PFSK-1 (cell line): ENCODE measurements at regions not wholly inside any gene's neighbourhood (a gene's known extent, or its start where the extent isn't known, plus 50 kb on each side); places are given as distances from the start of the nearest gene placed in this dataset.

Experiments
- FOXP2 ChIP-seq: optimal IDR thresholded peaks from 2 replicates; pipeline ENCODE3; 2011; ENCODE audit warnings: borderline replicate concordance, control low read depth, inconsistent platforms; ENCODE audit not compliant: insufficient read depth; ENCODE audit errors: extremely low read length, extremely low read depth
- POLR2AphosphoS5 ChIP-seq: IDR thresholded peaks from 2 replicates; pipeline ENCODE4 v1.6.1; 2012; ENCODE audit warnings: low read depth, mild to moderate bottlenecking, control low read depth, low read length, moderate library complexity
- SIN3A ChIP-seq: IDR thresholded peaks from 2 replicates; pipeline ENCODE4 v1.6.1; 2012; ENCODE audit warnings: mild to moderate bottlenecking, low read length, moderate library complexity, borderline replicate concordance; ENCODE audit not compliant: insufficient read depth
- TAF1 ChIP-seq: IDR thresholded peaks from 2 replicates; pipeline ENCODE4 v1.6.1; 2012; ENCODE audit warnings: low read length, control low read depth, borderline replicate concordance; ENCODE audit not compliant: insufficient read depth
- TF ChIP-seq, protein P1 (sequence below), 2 experiments: IDR thresholded peaks; 2 replicates each; pipeline versions ENCODE4 v1.6.1 to v1.8.0; 2011 to 2012; ENCODE audit warnings: low read depth in 2 of 2, low read length in 2 of 2, control low read depth in 1 of 2, inconsistent platforms in 1 of 2, mild to moderate bottlenecking in 1 of 2, moderate library complexity in 1 of 2; ENCODE audit not compliant: insufficient read depth in 1 of 2

DNA sequence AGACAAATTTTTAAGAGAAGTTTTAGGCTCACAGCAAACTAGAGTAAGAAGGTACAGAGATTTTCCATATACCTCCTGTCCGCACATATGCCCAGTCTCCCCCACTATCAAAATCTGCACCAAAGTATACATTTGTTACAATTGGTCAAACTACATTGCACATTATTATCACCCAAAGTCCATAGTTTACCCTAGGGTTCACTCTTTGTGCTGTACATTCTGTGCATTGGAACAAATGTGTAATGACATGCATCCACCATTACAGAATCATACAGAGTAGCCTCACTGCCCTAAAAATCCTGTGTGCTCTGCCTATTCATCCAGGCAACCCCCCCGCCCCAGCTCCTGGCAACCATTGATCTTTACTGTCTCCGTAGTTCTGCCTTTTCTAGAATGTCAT, 61.7 kb upstream of the SPRED2 start:
- no peak for TF ChIP-seq FOXP2
- no peak for TF ChIP-seq SIN3A
- no peak for TF ChIP-seq POLR2AphosphoS5
- no peak for TF ChIP-seq TAF1
- TF ChIP-seq, protein P1, sequence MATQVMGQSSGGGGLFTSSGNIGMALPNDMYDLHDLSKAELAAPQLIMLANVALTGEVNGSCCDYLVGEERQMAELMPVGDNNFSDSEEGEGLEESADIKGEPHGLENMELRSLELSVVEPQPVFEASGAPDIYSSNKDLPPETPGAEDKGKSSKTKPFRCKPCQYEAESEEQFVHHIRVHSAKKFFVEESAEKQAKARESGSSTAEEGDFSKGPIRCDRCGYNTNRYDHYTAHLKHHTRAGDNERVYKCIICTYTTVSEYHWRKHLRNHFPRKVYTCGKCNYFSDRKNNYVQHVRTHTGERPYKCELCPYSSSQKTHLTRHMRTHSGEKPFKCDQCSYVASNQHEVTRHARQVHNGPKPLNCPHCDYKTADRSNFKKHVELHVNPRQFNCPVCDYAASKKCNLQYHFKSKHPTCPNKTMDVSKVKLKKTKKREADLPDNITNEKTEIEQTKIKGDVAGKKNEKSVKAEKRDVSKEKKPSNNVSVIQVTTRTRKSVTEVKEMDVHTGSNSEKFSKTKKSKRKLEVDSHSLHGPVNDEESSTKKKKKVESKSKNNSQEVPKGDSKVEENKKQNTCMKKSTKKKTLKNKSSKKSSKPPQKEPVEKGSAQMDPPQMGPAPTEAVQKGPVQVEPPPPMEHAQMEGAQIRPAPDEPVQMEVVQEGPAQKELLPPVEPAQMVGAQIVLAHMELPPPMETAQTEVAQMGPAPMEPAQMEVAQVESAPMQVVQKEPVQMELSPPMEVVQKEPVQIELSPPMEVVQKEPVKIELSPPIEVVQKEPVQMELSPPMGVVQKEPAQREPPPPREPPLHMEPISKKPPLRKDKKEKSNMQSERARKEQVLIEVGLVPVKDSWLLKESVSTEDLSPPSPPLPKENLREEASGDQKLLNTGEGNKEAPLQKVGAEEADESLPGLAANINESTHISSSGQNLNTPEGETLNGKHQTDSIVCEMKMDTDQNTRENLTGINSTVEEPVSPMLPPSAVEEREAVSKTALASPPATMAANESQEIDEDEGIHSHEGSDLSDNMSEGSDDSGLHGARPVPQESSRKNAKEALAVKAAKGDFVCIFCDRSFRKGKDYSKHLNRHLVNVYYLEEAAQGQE (IDR thresholded peaks at IDR 0.05; ENCODE audit: insufficient read depth in 1 of 2, low read depth in 2 of 2, low read length in 2 of 2) = no peak

DNA sequence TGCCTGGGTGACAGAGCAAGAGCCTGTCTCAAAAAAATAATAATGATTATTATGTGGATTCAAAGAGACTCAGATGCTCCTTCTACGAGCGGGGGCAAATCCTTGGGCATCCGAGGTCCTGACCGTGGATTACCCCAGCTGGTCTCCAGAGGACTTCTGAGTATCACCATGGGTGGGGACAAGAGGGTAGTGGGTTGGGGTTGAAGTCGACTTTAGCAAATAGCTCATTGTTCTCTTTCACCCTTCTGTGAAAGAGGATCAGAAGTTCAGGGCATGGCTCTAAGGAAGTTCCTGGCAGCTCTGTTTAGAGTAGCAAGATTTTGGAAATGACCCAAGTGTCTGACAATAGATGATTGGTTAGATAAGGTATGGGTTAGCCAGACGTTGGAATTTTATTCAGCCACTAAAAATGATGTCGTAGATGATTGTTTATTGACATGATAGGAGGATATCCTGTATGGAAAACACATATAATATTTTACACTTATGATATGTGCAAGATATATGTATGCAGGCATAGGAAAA, 59.0 kb upstream of the SPRED2 start:
- no peak for TF ChIP-seq FOXP2
- TF ChIP-seq TAF1 = no peak
- no peak for TF ChIP-seq POLR2AphosphoS5
- TF ChIP-seq SIN3A = no peak

DNA sequence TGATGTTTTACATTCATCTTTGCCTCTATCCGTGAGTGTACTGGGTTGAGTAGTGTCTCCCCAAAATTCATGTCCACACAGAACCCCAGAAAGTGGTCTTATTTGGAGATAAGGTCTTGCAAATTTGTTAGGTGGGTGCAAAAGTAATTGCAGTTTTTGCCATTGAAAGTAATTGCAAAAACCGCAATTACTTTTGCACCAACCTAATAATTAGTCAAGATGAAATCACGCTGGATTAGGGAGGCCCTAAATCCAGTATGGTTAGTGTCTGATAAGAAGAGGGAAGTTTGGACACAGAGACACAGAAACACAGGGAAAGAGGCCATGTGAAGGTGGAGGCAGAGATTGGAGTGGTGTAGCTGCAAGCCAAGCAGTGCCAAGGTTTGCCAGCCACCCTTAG, 57.8 kb upstream of the SPRED2 start:
- TF ChIP-seq FOXP2 (no peak), SIN3A (no peak), TAF1 (no peak)

DNA sequence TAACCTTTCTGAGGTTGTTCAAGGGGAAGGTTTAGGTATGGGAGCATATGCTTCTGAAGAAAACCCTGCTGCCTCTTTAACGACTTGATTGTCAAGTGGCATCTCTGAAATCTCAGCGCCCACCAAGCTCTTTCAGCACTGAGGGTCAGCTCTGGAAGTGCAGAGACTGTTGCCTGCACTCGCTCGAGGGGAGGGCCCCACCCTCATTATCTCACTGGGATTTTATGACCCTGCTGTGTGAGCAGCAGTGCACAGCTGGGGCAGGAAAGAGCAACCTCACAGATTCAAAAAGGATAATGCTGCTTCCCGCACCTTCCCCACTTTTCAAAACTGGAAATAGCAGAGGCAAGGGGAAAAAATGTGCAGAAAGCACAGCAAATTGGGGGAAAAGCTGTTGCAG, 56.9 kb upstream of the SPRED2 start:
- TF ChIP-seq, protein P1 (IDR thresholded peaks at IDR 0.05; ENCODE audit: insufficient read depth in 1 of 2, low read depth in 2 of 2, low read length in 2 of 2) = no peak
- no peak for TF ChIP-seq POLR2AphosphoS5

DNA sequence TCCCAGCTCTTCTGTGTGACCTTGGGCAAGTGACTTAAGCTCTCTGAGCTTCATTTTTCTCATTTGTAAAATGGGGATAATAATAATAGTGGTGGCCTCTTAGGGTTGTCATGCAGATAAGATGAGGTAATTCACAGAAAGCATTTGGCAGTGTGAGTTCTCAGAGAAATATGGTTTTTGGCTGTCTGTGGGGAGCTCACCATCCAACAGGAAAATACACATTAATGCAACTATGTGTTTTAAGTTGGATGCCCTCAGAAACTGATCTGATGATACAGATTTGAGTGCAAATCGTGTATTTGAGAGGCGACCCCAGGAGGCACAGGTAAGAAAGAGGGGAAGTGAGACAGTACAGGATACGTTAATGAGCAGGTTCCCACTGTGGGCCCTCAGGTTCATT, 56.1 kb upstream of the SPRED2 start:
- TF ChIP-seq, protein P1 (IDR thresholded peaks at IDR 0.05; ENCODE audit: insufficient read depth in 1 of 2, low read depth in 2 of 2, low read length in 2 of 2) = no peak
- TF ChIP-seq TAF1 (no peak), FOXP2 (no peak), POLR2AphosphoS5 (no peak), SIN3A (no peak)

DNA sequence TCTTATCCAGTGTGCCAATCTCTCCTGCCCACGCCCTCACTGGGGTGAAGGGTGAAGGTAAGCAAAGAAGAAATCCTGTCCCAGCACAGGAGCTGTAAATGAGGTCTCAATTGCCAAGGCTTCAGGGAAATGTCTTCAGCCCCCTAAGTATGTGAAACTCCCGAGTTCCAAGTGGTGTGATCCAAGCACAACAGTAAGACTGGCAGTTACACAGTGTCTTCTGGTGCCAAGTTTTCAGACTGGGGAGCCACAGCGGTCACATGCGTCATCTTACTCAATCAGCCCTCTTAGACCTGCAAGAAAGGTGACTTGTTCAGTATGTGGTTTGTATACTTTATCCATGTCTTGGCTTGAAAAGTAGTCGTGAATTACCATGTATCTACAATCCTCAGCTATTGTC, 55.0 kb upstream of the SPRED2 start:
- TF ChIP-seq, protein P1 (IDR thresholded peaks at IDR 0.05; ENCODE audit: insufficient read depth in 1 of 2, low read depth in 2 of 2, low read length in 2 of 2) = no peak
- TF ChIP-seq POLR2AphosphoS5 (no peak), FOXP2 (no peak), TAF1 (no peak), SIN3A (no peak)
